ENCODE measurements at regions not wholly inside any gene's neighbourhood (a gene's known extent, or its start where the extent isn't known, plus 50 kb on each side); places are given as distances from the start of the nearest gene placed in this dataset.
A peak's percentile ranks its signal among the peaks of the same experiment; 100 is the strongest.

- TF ChIP-seq, protein P1, sequence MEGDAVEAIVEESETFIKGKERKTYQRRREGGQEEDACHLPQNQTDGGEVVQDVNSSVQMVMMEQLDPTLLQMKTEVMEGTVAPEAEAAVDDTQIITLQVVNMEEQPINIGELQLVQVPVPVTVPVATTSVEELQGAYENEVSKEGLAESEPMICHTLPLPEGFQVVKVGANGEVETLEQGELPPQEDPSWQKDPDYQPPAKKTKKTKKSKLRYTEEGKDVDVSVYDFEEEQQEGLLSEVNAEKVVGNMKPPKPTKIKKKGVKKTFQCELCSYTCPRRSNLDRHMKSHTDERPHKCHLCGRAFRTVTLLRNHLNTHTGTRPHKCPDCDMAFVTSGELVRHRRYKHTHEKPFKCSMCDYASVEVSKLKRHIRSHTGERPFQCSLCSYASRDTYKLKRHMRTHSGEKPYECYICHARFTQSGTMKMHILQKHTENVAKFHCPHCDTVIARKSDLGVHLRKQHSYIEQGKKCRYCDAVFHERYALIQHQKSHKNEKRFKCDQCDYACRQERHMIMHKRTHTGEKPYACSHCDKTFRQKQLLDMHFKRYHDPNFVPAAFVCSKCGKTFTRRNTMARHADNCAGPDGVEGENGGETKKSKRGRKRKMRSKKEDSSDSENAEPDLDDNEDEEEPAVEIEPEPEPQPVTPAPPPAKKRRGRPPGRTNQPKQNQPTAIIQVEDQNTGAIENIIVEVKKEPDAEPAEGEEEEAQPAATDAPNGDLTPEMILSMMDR (IDR thresholded peaks at IDR 0.05) = no peak
- no peak for ATAC-seq
- Histone ChIP-seq H3K36me3 (ENCODE audit: low read depth) (no peaks in the 10 kb centered on the region), H3K9me3 (no peaks in the 10 kb centered on the region), H3K4me1 (ENCODE audit: low read depth) (no peaks in the 10 kb centered on the region), H3K4me3 (no peak overlapping the region)
- DNase-seq = no peak
- intact Hi-C loops (cut with DNase I, micrococcal nuclease) = loop anchor here in 1 of 2 donors (5.0 kb wide), 1 partner anchor 173 kb away; no protein-coding TSS in a partner anchor
These were observed 56.6 kb upstream of the CDC42BPA start for GRCh38 chr1:227374846-227375245.

GRCh38 chr1:227372726-227373130, 54.4 kb upstream of the CDC42BPA start:
- no peak for ATAC-seq
- no peak overlapping the region for H3K4me3 ChIP-seq
- H3K36me3 ChIP-seq (ENCODE audit: low read depth) = no peaks in the 10 kb centered on the region
- TF ChIP-seq, protein P1 (IDR thresholded peaks at IDR 0.05) = no peak
- H3K9me3 ChIP-seq = no peaks in the 10 kb centered on the region
- H3K4me1 ChIP-seq (ENCODE audit: low read depth) = no peaks in the 10 kb centered on the region
- peak in 1 of 3 donors; percentile 22 for DNase-seq
- intact Hi-C loops (cut with DNase I, micrococcal nuclease) = loop anchor here in 1 of 2 donors (5.0 kb wide), 1 partner anchor 170 kb away; no protein-coding TSS in a partner anchor

- H3K36me3 ChIP-seq (ENCODE audit: low read depth) = no peaks in the 10 kb centered on the region
- intact Hi-C loops (cut with DNase I, micrococcal nuclease) = loop anchor here in 1 of 2 donors (5.0 kb wide), 1 partner anchor 168 kb away; no protein-coding TSS in a partner anchor
- H3K4me1 ChIP-seq (ENCODE audit: low read depth) = no peaks in the 10 kb centered on the region
- TF ChIP-seq, protein P1 (IDR thresholded peaks at IDR 0.05) = no peak
- DNase-seq = no peak
- no peak overlapping the region for H3K4me3 ChIP-seq
- no peak for ATAC-seq
- H3K9me3 ChIP-seq = no peaks in the 10 kb centered on the region
These were observed 52.4 kb upstream of the CDC42BPA start for GRCh38 chr1:227370533-227371254.

DNA sequence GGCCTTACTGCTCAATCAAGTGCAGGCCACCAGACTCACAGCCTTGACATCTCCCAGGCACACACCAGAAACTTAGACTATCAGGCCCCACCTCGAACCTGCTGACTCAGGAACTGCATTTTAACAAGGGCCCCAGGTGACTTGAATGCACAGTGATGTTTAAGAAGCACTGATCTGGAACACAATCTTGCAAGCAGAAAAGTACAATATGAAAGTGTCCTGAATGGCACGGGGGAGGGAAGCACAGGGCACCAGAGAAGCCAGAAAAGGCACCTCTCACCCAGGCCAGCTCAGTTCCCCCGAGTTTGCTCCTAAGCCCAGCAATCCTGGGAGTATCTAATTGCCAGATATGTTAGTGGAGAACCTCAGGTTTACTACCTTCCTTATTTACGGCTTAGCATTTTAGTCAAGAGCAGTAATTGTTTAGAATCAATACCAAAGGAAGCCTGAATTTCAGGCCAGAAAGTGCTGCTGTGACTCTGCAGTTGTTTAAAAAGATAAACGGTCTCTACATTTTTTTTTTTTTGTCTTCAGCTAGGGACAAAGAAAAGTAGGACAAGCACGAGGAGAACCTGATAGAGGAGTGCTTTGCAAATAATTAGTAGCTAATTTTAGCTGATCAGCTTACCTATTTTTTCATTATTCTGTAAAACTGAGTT, 50.9 kb upstream of the CDC42BPA start:
- Histone ChIP-seq H3K4me3 (no peak overlapping the region), H3K36me3 (ENCODE audit: low read depth) (no peaks in the 10 kb centered on the region), H3K4me1 (ENCODE audit: low read depth) (peaks cover 4% of the 10 kb centered on the region), H3K9me3 (no peaks in the 10 kb centered on the region)
- intact Hi-C loops (cut with DNase I, micrococcal nuclease) = no loop called here
- ATAC-seq (no peak), DNase-seq (no peak)
- TF ChIP-seq, protein P1 (IDR thresholded peaks at IDR 0.05) = no peak
